MM.1S (cell line): ENCODE measurements at regions not wholly inside any gene's neighbourhood (a gene's known extent, or its start where the extent isn't known, plus 50 kb on each side); places are given as distances from the start of the nearest gene placed in this dataset.

Experiments used
- EZH2 ChIP-seq: fragments of 300-600 bp; sonication (generic); optimal IDR thresholded peaks from 2 replicates; pipeline ENCODE3; 2017; ENCODE audit warnings: low read depth, mild to moderate bottlenecking, antibody characterized with exemption, low read length, mixed read lengths
- TF ChIP-seq, protein P1 (sequence below): fragments of 300-600 bp; sonication (generic); IDR thresholded peaks from 2 replicates; pipeline ENCODE4 v1.5.1; 2016; ENCODE audit warnings: antibody characterized with exemption, low read length, mixed read lengths

DNA sequence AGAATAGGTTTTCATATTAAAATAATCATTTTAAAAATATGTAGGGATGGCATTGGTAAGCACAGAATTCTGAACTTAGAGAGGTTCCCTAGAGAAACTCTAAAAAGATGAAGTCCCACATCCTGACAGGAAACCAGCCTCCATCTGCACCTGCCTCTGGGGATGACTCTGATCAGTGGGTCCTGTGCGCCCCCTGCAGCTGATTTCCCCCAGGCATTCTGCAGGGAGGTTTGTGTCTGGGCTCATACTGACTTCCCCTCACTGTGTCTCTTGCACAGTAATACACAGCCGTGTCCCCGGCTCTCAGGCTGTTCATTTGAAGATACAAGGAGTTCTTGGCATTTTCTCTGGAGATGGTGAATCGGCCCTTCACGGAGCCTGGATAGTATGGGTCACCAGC lies 602.9 kb downstream of the TMEM121 start:
- TF ChIP-seq, protein P1, sequence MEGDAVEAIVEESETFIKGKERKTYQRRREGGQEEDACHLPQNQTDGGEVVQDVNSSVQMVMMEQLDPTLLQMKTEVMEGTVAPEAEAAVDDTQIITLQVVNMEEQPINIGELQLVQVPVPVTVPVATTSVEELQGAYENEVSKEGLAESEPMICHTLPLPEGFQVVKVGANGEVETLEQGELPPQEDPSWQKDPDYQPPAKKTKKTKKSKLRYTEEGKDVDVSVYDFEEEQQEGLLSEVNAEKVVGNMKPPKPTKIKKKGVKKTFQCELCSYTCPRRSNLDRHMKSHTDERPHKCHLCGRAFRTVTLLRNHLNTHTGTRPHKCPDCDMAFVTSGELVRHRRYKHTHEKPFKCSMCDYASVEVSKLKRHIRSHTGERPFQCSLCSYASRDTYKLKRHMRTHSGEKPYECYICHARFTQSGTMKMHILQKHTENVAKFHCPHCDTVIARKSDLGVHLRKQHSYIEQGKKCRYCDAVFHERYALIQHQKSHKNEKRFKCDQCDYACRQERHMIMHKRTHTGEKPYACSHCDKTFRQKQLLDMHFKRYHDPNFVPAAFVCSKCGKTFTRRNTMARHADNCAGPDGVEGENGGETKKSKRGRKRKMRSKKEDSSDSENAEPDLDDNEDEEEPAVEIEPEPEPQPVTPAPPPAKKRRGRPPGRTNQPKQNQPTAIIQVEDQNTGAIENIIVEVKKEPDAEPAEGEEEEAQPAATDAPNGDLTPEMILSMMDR: no peak
- no peak for TF ChIP-seq EZH2
